HL-60 (cell line): ENCODE measurements at regions not wholly inside any gene's neighbourhood (a gene's known extent, or its start where the extent isn't known, plus 50 kb on each side); places are given as distances from the start of the nearest gene placed in this dataset.

Experiments
- DNase-seq, 2 experiments: peaks; one replicate each; pipeline ENCODE4 v3.0.0-alpha.2; 2010 to 2020; ENCODE audit warnings: low read depth in 1 of 2, low spot score in 1 of 2
- H3K27ac ChIP-seq: fragments of 250-450 bp; sonication (Bioruptor Pico); replicated peaks from 2 replicates; pipeline ENCODE4 v1.5.1; 2020; ENCODE audit warnings: mild to moderate bottlenecking, moderate library complexity
- H3K27me3 ChIP-seq: fragments of 250-450 bp; sonication (Bioruptor Pico); 2 replicates; pipeline ENCODE4 v1.5.1; 2021; ENCODE audit warnings: mild to moderate bottlenecking, moderate library complexity; ENCODE audit not compliant: insufficient read depth, poor library complexity, severe bottlenecking
- H3K4me3 ChIP-seq: replicated peaks from 2 replicates; pipeline ENCODE4 v1.5.1; 2011; ENCODE audit warnings: mild to moderate bottlenecking, control low read depth, low read length; ENCODE audit not compliant: insufficient read depth
- CTCF ChIP-seq: IDR thresholded peaks from one replicate; pipeline ENCODE4 v1.5.1; 2011; ENCODE audit warnings: low read length, control low read depth, inconsistent platforms; ENCODE audit not compliant: insufficient read depth
- GABPA ChIP-seq: IDR thresholded peaks from 2 replicates; pipeline ENCODE4 v1.6.1; 2012; ENCODE audit warnings: low read depth
- POLR2AphosphoS5 ChIP-seq: IDR thresholded peaks from 2 replicates; pipeline ENCODE4 v1.6.1; 2012; ENCODE audit warnings: low read depth
- SPI1 ChIP-seq: IDR thresholded peaks from 2 replicates; pipeline ENCODE4 v1.6.1; 2012; ENCODE audit warnings: low read depth, mild to moderate bottlenecking, borderline replicate concordance
- TF ChIP-seq, protein P1 (sequence below): IDR thresholded peaks from 2 replicates; pipeline ENCODE4 v1.6.1; 2012; ENCODE audit warnings: low read depth; ENCODE audit not compliant: insufficient replicate concordance

- no peak for DNase-seq
- H3K4me3 ChIP-seq, result no peak overlapping the region
- TF ChIP-seq POLR2AphosphoS5 (no peak), CTCF (no peak), GABPA (no peak), SPI1 (no peak)
- TF ChIP-seq, protein P1, sequence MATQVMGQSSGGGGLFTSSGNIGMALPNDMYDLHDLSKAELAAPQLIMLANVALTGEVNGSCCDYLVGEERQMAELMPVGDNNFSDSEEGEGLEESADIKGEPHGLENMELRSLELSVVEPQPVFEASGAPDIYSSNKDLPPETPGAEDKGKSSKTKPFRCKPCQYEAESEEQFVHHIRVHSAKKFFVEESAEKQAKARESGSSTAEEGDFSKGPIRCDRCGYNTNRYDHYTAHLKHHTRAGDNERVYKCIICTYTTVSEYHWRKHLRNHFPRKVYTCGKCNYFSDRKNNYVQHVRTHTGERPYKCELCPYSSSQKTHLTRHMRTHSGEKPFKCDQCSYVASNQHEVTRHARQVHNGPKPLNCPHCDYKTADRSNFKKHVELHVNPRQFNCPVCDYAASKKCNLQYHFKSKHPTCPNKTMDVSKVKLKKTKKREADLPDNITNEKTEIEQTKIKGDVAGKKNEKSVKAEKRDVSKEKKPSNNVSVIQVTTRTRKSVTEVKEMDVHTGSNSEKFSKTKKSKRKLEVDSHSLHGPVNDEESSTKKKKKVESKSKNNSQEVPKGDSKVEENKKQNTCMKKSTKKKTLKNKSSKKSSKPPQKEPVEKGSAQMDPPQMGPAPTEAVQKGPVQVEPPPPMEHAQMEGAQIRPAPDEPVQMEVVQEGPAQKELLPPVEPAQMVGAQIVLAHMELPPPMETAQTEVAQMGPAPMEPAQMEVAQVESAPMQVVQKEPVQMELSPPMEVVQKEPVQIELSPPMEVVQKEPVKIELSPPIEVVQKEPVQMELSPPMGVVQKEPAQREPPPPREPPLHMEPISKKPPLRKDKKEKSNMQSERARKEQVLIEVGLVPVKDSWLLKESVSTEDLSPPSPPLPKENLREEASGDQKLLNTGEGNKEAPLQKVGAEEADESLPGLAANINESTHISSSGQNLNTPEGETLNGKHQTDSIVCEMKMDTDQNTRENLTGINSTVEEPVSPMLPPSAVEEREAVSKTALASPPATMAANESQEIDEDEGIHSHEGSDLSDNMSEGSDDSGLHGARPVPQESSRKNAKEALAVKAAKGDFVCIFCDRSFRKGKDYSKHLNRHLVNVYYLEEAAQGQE, result no peak
- no peaks in the 10 kb centered on the region for H3K27me3 ChIP-seq
- H3K27ac ChIP-seq, result no peak overlapping the region
Measured at GRCh38 chr20:16119909-16120308, 453.3 kb downstream of the KIF16B start.

GRCh38 chr20:16115911-16116552 is 457.2 kb downstream of the KIF16B start:
- no peak overlapping the region for H3K4me3 ChIP-seq
- no peak for DNase-seq
- no peak overlapping the region for H3K27ac ChIP-seq
- TF ChIP-seq GABPA, result no peak
- TF ChIP-seq, protein P1, result no peak
- H3K27me3 ChIP-seq, result no peaks in the 10 kb centered on the region

- TF ChIP-seq GABPA (no peak), POLR2AphosphoS5 (no peak), SPI1 (no peak), CTCF (no peak)
- TF ChIP-seq, protein P1, result no peak
- Histone ChIP-seq H3K27ac (no peak overlapping the region), H3K4me3 (no peak overlapping the region), H3K27me3 (no peaks in the 10 kb centered on the region)
- DNase-seq, result no peak
Measured at GRCh38 chr20:16113736-16114135, 459.5 kb downstream of the KIF16B start.
